ENCODE measurements at regions not wholly inside any gene's neighbourhood (a gene's known extent, or its start where the extent isn't known, plus 50 kb on each side); places are given as distances from the start of the nearest gene placed in this dataset.

GRCh38 chr1:229025576-229025975 is 245.3 kb upstream of the RAB4A start:
- intact Hi-C loops (cut with micrococcal nuclease), result no loop called here
- ATAC-seq (ENCODE audit: low read depth) (no peak), DNase-seq (no peak)
- Mint-ChIP-seq H3K36me3 (ENCODE audit: low read depth) (no peaks in the 10 kb centered on the region), H3K27me3 (peaks cover 5% of the 10 kb centered on the region), H3K4me1 (peaks cover 9% of the 10 kb centered on the region), H3K27ac (no peak overlapping the region), H3K4me3 (no peak overlapping the region), H3K9me3 (no peaks in the 10 kb centered on the region)
- TF ChIP-seq, protein P1, sequence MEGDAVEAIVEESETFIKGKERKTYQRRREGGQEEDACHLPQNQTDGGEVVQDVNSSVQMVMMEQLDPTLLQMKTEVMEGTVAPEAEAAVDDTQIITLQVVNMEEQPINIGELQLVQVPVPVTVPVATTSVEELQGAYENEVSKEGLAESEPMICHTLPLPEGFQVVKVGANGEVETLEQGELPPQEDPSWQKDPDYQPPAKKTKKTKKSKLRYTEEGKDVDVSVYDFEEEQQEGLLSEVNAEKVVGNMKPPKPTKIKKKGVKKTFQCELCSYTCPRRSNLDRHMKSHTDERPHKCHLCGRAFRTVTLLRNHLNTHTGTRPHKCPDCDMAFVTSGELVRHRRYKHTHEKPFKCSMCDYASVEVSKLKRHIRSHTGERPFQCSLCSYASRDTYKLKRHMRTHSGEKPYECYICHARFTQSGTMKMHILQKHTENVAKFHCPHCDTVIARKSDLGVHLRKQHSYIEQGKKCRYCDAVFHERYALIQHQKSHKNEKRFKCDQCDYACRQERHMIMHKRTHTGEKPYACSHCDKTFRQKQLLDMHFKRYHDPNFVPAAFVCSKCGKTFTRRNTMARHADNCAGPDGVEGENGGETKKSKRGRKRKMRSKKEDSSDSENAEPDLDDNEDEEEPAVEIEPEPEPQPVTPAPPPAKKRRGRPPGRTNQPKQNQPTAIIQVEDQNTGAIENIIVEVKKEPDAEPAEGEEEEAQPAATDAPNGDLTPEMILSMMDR (IDR thresholded peaks at IDR 0.05), result no peak
- POLR2A ChIA-PET, result no interaction called here
- CTCF ChIA-PET, result no interaction called here

- POLR2A ChIA-PET, result no interaction called here
- intact Hi-C loops (cut with micrococcal nuclease), result no loop called here
- TF ChIP-seq, protein P1 (IDR thresholded peaks at IDR 0.05), result no peak
- Mint-ChIP-seq H3K4me1 (peaks cover 9% of the 10 kb centered on the region), H3K27me3 (peaks cover 15% of the 10 kb centered on the region), H3K27ac (no peak overlapping the region), H3K36me3 (ENCODE audit: low read depth) (no peaks in the 10 kb centered on the region), H3K4me3 (no peak overlapping the region), H3K9me3 (no peaks in the 10 kb centered on the region)
- DNase-seq (no peak), ATAC-seq (ENCODE audit: low read depth) (no peak)
- CTCF ChIA-PET, result no interaction called here
Measured at GRCh38 chr1:229027158-229027557, 243.8 kb upstream of the RAB4A start.

GRCh38 chr1:229027622-229028182 is 243.2 kb upstream of the RAB4A start:
- peak overlapping the region; percentile 45 for H3K4me3 Mint-ChIP-seq
- no peak for ATAC-seq (ENCODE audit: low read depth)
- CTCF ChIA-PET, result no interaction called here
- H3K27ac Mint-ChIP-seq, result no peak overlapping the region
- TF ChIP-seq, protein P1 (IDR thresholded peaks at IDR 0.05), result no peak
- intact Hi-C loops (cut with micrococcal nuclease), result no loop called here
- peaks cover 9% of the 10 kb centered on the region for H3K4me1 Mint-ChIP-seq
- POLR2A ChIA-PET, result interaction anchor here (0.6 kb wide), 1 partner anchor 9 kb away, joined by 12 read pairs; no protein-coding TSS in a partner anchor
- H3K9me3 Mint-ChIP-seq, result no peaks in the 10 kb centered on the region
- DNase-seq, result no peak
- peaks cover 18% of the 10 kb centered on the region for H3K27me3 Mint-ChIP-seq
- H3K36me3 Mint-ChIP-seq (ENCODE audit: low read depth), result no peaks in the 10 kb centered on the region

- no peak for DNase-seq
- Mint-ChIP-seq H3K36me3 (ENCODE audit: low read depth) (no peaks in the 10 kb centered on the region), H3K27ac (no peak overlapping the region), H3K27me3 (peaks cover 19% of the 10 kb centered on the region), H3K9me3 (no peaks in the 10 kb centered on the region), H3K4me3 (no peak overlapping the region), H3K4me1 (peaks cover 9% of the 10 kb centered on the region)
- ATAC-seq (ENCODE audit: low read depth), result no peak
- TF ChIP-seq, protein P1 (IDR thresholded peaks at IDR 0.05), result no peak
- CTCF ChIA-PET, result no interaction called here
- intact Hi-C loops (cut with micrococcal nuclease), result no loop called here
- POLR2A ChIA-PET, result no interaction called here
Measured at GRCh38 chr1:229028544-229028943, 242.4 kb upstream of the RAB4A start.

DNA sequence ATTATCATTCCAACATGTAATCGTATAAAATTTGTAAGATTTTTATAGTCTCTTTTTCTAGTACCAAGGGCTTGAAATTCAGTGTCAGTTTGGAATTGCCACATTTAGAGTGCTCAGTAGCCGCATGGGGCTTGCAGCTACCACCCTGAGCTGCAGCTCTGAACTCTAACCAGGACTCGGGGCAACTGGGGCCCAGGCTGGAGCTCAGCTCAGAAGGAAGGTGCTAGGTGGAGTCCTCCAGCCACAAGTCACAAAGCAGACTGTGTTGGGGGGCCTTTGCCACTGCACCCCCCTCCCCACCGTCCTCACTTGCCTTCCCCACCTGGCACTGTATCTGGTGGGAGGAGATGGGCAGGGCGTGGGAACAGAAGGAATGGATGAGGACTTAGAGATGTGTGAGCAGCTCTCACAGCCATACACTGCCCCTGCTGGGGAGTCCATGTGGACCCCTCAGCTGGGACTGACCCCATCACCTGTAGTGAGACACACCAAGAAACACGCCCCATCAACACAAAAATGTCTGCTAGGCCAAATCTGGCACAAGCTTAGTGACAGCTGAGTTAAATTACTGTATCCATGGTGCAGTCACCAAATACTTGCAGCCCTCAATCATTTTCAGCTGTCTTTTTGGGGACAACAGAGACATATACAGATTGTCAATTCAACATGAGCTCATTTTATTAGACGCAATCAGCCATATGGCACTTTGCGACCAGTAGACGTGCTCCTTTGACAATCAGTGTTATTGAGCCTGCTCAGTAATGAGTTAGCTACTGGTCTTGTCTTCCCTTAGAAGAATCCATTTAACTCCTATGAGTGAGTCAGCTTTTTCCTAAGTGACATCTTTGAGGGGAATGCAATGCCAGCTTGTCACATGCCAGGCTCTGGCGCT is 241.7 kb upstream of the RAB4A start:
- H3K27ac Mint-ChIP-seq, result no peak overlapping the region
- TF ChIP-seq, protein P1 (IDR thresholded peaks at IDR 0.05), result no peak
- CTCF ChIA-PET, result no interaction called here

More for the DNA sequence above, 241.7 kb upstream of the RAB4A start:
- DNase-seq, result no peak
- H3K27me3 Mint-ChIP-seq, result peaks cover 23% of the 10 kb centered on the region
- POLR2A ChIA-PET, result no interaction called here
- intact Hi-C loops (cut with micrococcal nuclease), result no loop called here
- H3K4me1 Mint-ChIP-seq, result peaks cover 9% of the 10 kb centered on the region
- no peaks in the 10 kb centered on the region for H3K9me3 Mint-ChIP-seq
- no peak overlapping the region for H3K4me3 Mint-ChIP-seq
- no peaks in the 10 kb centered on the region for H3K36me3 Mint-ChIP-seq (ENCODE audit: low read depth)
- no peak for ATAC-seq (ENCODE audit: low read depth)

All from activated B cell treated with CpG ODN at 0.5 μM for 24 hours (primary cell).